SJCRH30 (cell line): ENCODE measurements at regions not wholly inside any gene's neighbourhood (a gene's known extent, or its start where the extent isn't known, plus 50 kb on each side); places are given as distances from the start of the nearest gene placed in this dataset.
A peak's percentile ranks its signal among the peaks of the same experiment; 100 is the strongest.
"Not testable (repeated sequence)": the region's sequence is repeated elsewhere in the genome, so short reads cannot be mapped to it uniquely, and the experiment has no call there.

Experiments used
- DNase-seq, 2 experiments: peaks; one replicate each; pipeline ENCODE4 v3.0.0-alpha.2; 2015 to 2020
- H3K27ac ChIP-seq: fragments of 250-450 bp; sonication (Bioruptor Pico); 2 replicates; pipeline ENCODE4 v1.5.1; 2020; ENCODE audit warnings: mild to moderate bottlenecking, moderate library complexity
- H3K27me3 ChIP-seq: fragments of 250-450 bp; sonication (Bioruptor Pico); 2 replicates; pipeline ENCODE4 v1.5.1; 2020; ENCODE audit warnings: mild to moderate bottlenecking, moderate library complexity
- H3K36me3 ChIP-seq: fragments of 250-450 bp; sonication (Bioruptor Pico); 2 replicates; pipeline ENCODE4 v1.5.1; 2020; ENCODE audit warnings: mild to moderate bottlenecking, moderate library complexity
- H3K4me1 ChIP-seq: fragments of 250-450 bp; sonication (Bioruptor Pico); 2 replicates; pipeline ENCODE4 v1.5.1; 2020; ENCODE audit warnings: mild to moderate bottlenecking, moderate library complexity
- H3K4me3 ChIP-seq: fragments of 250-450 bp; sonication (Bioruptor Pico); 2 replicates; pipeline ENCODE4 v1.5.1; 2020; ENCODE audit warnings: mild to moderate bottlenecking, moderate library complexity
- H3K9me3 ChIP-seq: fragments of 250-450 bp; sonication (Bioruptor Pico); replicated peaks from 2 replicates; pipeline ENCODE4 v1.5.1; 2020; ENCODE audit warnings: mild to moderate bottlenecking, moderate library complexity

GRCh38 chr2:142426064-142426463 lies 295.2 kb upstream of the LRP1B start:
- DNase-seq = no peak
- H3K4me1 ChIP-seq = no peaks in the 10 kb centered on the region
- H3K27me3 ChIP-seq = no peaks in the 10 kb centered on the region
- H3K9me3 ChIP-seq = no peaks in the 10 kb centered on the region
- H3K4me3 ChIP-seq = no peak overlapping the region
- H3K36me3 ChIP-seq = no peaks in the 10 kb centered on the region
- no peak overlapping the region for H3K27ac ChIP-seq

- Histone ChIP-seq H3K36me3 (no peaks in the 10 kb centered on the region), H3K27me3 (no peaks in the 10 kb centered on the region), H3K4me3 (no peak overlapping the region), H3K4me1 (no peaks in the 10 kb centered on the region), H3K9me3 (no peaks in the 10 kb centered on the region), H3K27ac (no peak overlapping the region)
- DNase-seq = no peak
These were observed 294.7 kb upstream of the LRP1B start for GRCh38 chr2:142425551-142425950.

- Histone ChIP-seq H3K9me3 (no peaks in the 10 kb centered on the region), H3K4me3 (no peak overlapping the region), H3K27me3 (no peaks in the 10 kb centered on the region), H3K27ac (no peak overlapping the region), H3K36me3 (no peaks in the 10 kb centered on the region), H3K4me1 (no peaks in the 10 kb centered on the region)
- no peak for DNase-seq
These were observed 292.8 kb upstream of the LRP1B start for GRCh38 chr2:142423603-142424002.

DNA sequence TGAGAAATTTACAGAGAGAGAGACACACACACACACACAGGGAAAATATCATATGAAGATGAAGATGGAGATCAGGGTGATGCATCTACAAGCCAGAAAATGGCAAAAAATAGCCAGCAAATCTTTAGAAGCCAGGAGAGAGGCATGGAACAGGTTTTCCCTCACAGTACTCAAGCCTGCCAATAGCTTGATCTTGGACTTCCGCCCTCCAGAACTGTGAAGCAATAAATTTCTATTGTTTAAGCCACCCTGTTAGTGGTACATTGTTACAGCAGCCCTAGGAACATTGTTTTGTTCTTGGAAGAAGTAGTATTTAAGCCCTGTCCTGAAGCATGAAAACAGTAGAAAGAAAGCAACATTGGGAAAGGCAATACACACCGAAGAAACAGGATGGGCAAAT lies 292.0 kb upstream of the LRP1B start:
- Histone ChIP-seq H3K9me3 (no peaks in the 10 kb centered on the region), H3K27me3 (no peaks in the 10 kb centered on the region), H3K4me3 (no peak overlapping the region), H3K36me3 (no peaks in the 10 kb centered on the region), H3K4me1 (no peaks in the 10 kb centered on the region), H3K27ac (no peak overlapping the region)
- no peak for DNase-seq

- Histone ChIP-seq H3K27ac (no peak overlapping the region), H3K4me3 (no peak overlapping the region), H3K36me3 (no peaks in the 10 kb centered on the region), H3K4me1 (no peaks in the 10 kb centered on the region), H3K27me3 (no peaks in the 10 kb centered on the region), H3K9me3 (no peaks in the 10 kb centered on the region)
- DNase-seq = no peak
These were observed 291.2 kb upstream of the LRP1B start for GRCh38 chr2:142422041-142422440.

DNA sequence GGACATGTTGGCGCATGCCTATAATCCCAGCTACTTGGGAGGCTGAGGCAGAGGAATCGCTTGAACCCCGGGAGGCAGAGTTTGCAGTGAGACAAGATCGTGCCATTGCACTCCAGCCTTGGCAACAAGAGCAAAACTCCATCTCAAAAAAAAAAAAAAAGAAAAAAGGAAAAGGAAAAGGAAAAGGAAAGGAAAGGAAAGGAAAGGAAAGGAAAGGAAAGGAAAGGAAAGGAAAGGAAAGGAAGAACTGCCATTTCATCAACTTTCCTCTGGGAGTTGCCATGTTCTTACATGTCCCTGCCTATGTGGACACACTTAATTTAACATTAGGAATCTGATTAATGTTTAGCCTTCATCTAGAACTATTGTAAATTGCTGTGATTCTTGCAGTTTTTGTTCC lies 287.9 kb upstream of the LRP1B start:
- H3K36me3 ChIP-seq, H3K27me3 ChIP-seq, H3K4me1 ChIP-seq, H3K4me3 ChIP-seq, H3K27ac ChIP-seq, H3K9me3 ChIP-seq, DNase-seq: not testable (repeated sequence)

- Histone ChIP-seq H3K36me3 (no peaks in the 10 kb centered on the region), H3K9me3 (no peaks in the 10 kb centered on the region), H3K27me3 (0 out of 2 replicates have a peak, but pooled peaks cover 1% of the 10 kb centered on the region), H3K4me1 (no peaks in the 10 kb centered on the region), H3K4me3 (no peak overlapping the region), H3K27ac (no peak overlapping the region)
- DNase-seq = no peak
These were observed 286.2 kb upstream of the LRP1B start for GRCh38 chr2:142416996-142417395.

- Histone ChIP-seq H3K36me3 (no peaks in the 10 kb centered on the region), H3K27me3 (0 out of 2 replicates have a peak, but pooled peaks cover 3% of the 10 kb centered on the region), H3K4me3 (no peak overlapping the region), H3K9me3 (no peaks in the 10 kb centered on the region), H3K27ac (no peak overlapping the region), H3K4me1 (no peaks in the 10 kb centered on the region)
- DNase-seq = no peak
These were observed 284.6 kb upstream of the LRP1B start for GRCh38 chr2:142415461-142415860.

GRCh38 chr2:142398212-142398611 lies 267.4 kb upstream of the LRP1B start:
- no peaks in the 10 kb centered on the region for H3K36me3 ChIP-seq

GRCh38 chr2:142395291-142395690 lies 264.5 kb upstream of the LRP1B start:
- H3K27ac ChIP-seq = no peak overlapping the region
- H3K36me3 ChIP-seq = no peaks in the 10 kb centered on the region
- DNase-seq = no peak
- H3K4me1 ChIP-seq = no peaks in the 10 kb centered on the region
- H3K4me3 ChIP-seq = no peak overlapping the region
- no peaks in the 10 kb centered on the region for H3K27me3 ChIP-seq
- H3K9me3 ChIP-seq = no peaks in the 10 kb centered on the region

More at GRCh38 chr2:142398212-142398611, 267.4 kb upstream of the LRP1B start:
- H3K27me3 ChIP-seq = no peaks in the 10 kb centered on the region; the same call in 1 of the 2 replicates
- no peak for DNase-seq
- H3K4me1 ChIP-seq = no peaks in the 10 kb centered on the region
- no peak overlapping the region for H3K4me3 ChIP-seq
- no peaks in the 10 kb centered on the region for H3K9me3 ChIP-seq
- no peak overlapping the region for H3K27ac ChIP-seq

DNA sequence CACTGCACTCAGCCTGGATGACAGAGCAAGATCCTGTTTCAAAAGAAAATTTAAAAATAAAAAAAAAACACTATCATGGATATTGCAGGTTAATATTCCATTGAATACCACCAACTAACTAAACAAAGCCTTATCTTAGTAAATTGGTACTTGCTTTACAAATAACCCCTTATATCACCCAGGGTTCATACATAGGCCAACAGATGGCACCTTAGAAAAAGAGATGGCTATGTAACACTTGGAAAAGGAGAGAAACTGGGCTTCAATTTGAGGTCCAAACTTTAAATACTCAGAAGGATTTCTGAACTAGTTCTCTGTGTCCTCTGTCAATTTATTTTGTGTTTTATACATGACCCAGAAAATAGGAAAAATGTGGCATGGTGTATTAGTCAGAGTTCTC lies 249.6 kb upstream of the LRP1B start:
- Histone ChIP-seq H3K4me3 (no peak overlapping the region), H3K4me1 (no peaks in the 10 kb centered on the region), H3K9me3 (no peaks in the 10 kb centered on the region), H3K27me3 (no peaks in the 10 kb centered on the region; the same call in 1 of the 2 replicates), H3K36me3 (no peaks in the 10 kb centered on the region), H3K27ac (no peak overlapping the region)
- DNase-seq = no peak

DNA sequence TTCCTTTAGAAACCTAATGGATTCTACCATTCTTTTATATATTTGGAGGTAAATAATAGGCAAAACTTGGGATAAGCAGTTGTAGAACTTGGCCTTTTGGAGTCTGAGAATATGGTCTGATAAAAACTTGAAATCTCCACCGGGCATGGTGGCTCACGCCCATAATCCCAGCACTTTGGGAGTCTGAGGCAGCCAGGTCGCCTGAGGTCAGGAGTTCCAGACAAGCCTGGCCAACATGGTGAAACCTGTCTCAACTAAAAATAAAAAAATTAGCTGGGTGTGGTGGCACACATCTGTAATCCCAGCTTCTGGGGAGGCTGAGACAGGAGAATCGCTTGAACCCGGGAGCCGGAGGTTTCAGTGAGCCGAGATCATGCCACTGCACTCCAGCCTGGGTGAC lies 231.3 kb upstream of the LRP1B start:
- H3K27ac ChIP-seq, H3K27me3 ChIP-seq, H3K4me1 ChIP-seq, H3K4me3 ChIP-seq, DNase-seq, H3K36me3 ChIP-seq, H3K9me3 ChIP-seq: not testable (repeated sequence)

- H3K4me1 ChIP-seq = no peaks in the 10 kb centered on the region
- no peaks in the 10 kb centered on the region for H3K36me3 ChIP-seq
- H3K9me3 ChIP-seq = no peaks in the 10 kb centered on the region
- H3K27ac ChIP-seq = no peak overlapping the region
- H3K4me3 ChIP-seq = no peak overlapping the region
- H3K27me3 ChIP-seq = no peaks in the 10 kb centered on the region; the same call in 1 of the 2 replicates
- no peak for DNase-seq
These were observed 216.9 kb upstream of the LRP1B start for GRCh38 chr2:142347751-142348150.

- Histone ChIP-seq H3K27ac (no peak overlapping the region), H3K4me3 (no peak overlapping the region), H3K4me1 (no peaks in the 10 kb centered on the region), H3K27me3 (no peaks in the 10 kb centered on the region; the same call in 1 of the 2 replicates), H3K36me3 (no peaks in the 10 kb centered on the region), H3K9me3 (no peaks in the 10 kb centered on the region)
- no peak for DNase-seq
These were observed 208.4 kb upstream of the LRP1B start for GRCh38 chr2:142339261-142339660.

- H3K9me3 ChIP-seq = no peaks in the 10 kb centered on the region
- DNase-seq = no peak
- no peaks in the 10 kb centered on the region for H3K27me3 ChIP-seq
- H3K36me3 ChIP-seq = no peaks in the 10 kb centered on the region
- no peaks in the 10 kb centered on the region for H3K4me1 ChIP-seq
- H3K27ac ChIP-seq = no peak overlapping the region
- H3K4me3 ChIP-seq = no peak overlapping the region
These were observed 201.4 kb upstream of the LRP1B start for GRCh38 chr2:142332196-142332595.

DNA sequence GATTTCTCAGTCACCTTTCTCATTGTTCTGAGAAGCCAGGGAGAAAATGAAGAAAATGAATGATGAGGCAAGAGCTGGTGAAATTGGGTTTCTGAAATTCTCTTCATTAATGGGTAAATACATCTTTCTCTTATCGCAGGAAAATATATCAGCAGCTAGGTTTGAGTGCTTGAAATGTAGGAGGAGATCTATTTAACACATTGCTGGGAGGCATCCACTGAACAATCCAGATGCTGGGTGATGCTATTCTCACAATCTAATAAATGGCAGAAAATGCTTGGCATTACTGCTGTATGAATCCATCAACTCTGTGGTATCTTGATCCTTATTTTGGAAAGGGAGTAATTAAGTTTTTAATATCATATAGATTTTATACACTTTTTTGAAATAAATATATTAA lies 199.6 kb upstream of the LRP1B start:
- no peaks in the 10 kb centered on the region for H3K27me3 ChIP-seq
- no peaks in the 10 kb centered on the region for H3K36me3 ChIP-seq
- H3K4me3 ChIP-seq = no peak overlapping the region
- H3K4me1 ChIP-seq = no peaks in the 10 kb centered on the region
- DNase-seq = no peak
- no peak overlapping the region for H3K27ac ChIP-seq
- no peaks in the 10 kb centered on the region for H3K9me3 ChIP-seq

GRCh38 chr2:142325870-142326269 lies 195.1 kb upstream of the LRP1B start:
- Histone ChIP-seq H3K27me3 (no peaks in the 10 kb centered on the region), H3K27ac (no peak overlapping the region), H3K4me3 (no peak overlapping the region), H3K36me3 (no peaks in the 10 kb centered on the region), H3K9me3 (no peaks in the 10 kb centered on the region), H3K4me1 (no peaks in the 10 kb centered on the region)
- peak in 1 of 2 experiments; percentile 9 for DNase-seq
